Osteocyte (in vitro differentiated cells): ENCODE measurements at regions not wholly inside any gene's neighbourhood (a gene's known extent, or its start where the extent isn't known, plus 50 kb on each side); places are given as distances from the start of the nearest gene placed in this dataset.

Source experiments
- DNase-seq: peaks from one replicate; pipeline ENCODE4 v3.0.0; 2021; ENCODE audit warnings: mixed read lengths; ENCODE audit not compliant: unreplicated experiment; ENCODE audit errors: extremely low spot score
- H3K27ac Mint-ChIP-seq: one replicate; pipeline ENCODE4 v1.8.0; 2021; ENCODE audit warnings: mild to moderate bottlenecking, mixed read lengths; ENCODE audit not compliant: unreplicated experiment
- H3K27me3 Mint-ChIP-seq: one replicate; pipeline ENCODE4 v1.8.0; 2021; ENCODE audit warnings: mixed read lengths; ENCODE audit not compliant: unreplicated experiment
- H3K36me3 Mint-ChIP-seq: one replicate; pipeline ENCODE4 v1.8.0; 2021; ENCODE audit warnings: mixed read lengths; ENCODE audit not compliant: unreplicated experiment
- H3K4me1 Mint-ChIP-seq: one replicate; pipeline ENCODE4 v1.8.0; 2021; ENCODE audit warnings: mixed read lengths; ENCODE audit not compliant: unreplicated experiment
- H3K4me3 Mint-ChIP-seq: one replicate; pipeline ENCODE4 v1.8.0; 2021; ENCODE audit warnings: mild to moderate bottlenecking, moderate library complexity, mixed read lengths; ENCODE audit not compliant: unreplicated experiment
- H3K9me3 Mint-ChIP-seq: one replicate; pipeline ENCODE4 v1.8.0; 2021; ENCODE audit warnings: mixed read lengths; ENCODE audit not compliant: unreplicated experiment
- TF ChIP-seq, protein P1 (sequence below): fragments of 200-600 bp; sonication (generic); IDR thresholded peaks from 2 replicates; pipeline ENCODE4 v1.5.0; 2021; ENCODE audit warnings: antibody characterized with exemption, mild to moderate bottlenecking, moderate library complexity

- H3K9me3 Mint-ChIP-seq = no peaks in the 10 kb centered on the region
- peaks cover 6% of the 10 kb centered on the region for H3K36me3 Mint-ChIP-seq
- no peaks in the 10 kb centered on the region for H3K4me1 Mint-ChIP-seq
- H3K27me3 Mint-ChIP-seq = no peaks in the 10 kb centered on the region
- TF ChIP-seq, protein P1, sequence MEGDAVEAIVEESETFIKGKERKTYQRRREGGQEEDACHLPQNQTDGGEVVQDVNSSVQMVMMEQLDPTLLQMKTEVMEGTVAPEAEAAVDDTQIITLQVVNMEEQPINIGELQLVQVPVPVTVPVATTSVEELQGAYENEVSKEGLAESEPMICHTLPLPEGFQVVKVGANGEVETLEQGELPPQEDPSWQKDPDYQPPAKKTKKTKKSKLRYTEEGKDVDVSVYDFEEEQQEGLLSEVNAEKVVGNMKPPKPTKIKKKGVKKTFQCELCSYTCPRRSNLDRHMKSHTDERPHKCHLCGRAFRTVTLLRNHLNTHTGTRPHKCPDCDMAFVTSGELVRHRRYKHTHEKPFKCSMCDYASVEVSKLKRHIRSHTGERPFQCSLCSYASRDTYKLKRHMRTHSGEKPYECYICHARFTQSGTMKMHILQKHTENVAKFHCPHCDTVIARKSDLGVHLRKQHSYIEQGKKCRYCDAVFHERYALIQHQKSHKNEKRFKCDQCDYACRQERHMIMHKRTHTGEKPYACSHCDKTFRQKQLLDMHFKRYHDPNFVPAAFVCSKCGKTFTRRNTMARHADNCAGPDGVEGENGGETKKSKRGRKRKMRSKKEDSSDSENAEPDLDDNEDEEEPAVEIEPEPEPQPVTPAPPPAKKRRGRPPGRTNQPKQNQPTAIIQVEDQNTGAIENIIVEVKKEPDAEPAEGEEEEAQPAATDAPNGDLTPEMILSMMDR = no peak
- no peak overlapping the region for H3K4me3 Mint-ChIP-seq
- DNase-seq = no peak
- no peak overlapping the region for H3K27ac Mint-ChIP-seq
Observed at GRCh38 chr15:81848701-81849100, 197.1 kb downstream of the MEX3B start.

DNA sequence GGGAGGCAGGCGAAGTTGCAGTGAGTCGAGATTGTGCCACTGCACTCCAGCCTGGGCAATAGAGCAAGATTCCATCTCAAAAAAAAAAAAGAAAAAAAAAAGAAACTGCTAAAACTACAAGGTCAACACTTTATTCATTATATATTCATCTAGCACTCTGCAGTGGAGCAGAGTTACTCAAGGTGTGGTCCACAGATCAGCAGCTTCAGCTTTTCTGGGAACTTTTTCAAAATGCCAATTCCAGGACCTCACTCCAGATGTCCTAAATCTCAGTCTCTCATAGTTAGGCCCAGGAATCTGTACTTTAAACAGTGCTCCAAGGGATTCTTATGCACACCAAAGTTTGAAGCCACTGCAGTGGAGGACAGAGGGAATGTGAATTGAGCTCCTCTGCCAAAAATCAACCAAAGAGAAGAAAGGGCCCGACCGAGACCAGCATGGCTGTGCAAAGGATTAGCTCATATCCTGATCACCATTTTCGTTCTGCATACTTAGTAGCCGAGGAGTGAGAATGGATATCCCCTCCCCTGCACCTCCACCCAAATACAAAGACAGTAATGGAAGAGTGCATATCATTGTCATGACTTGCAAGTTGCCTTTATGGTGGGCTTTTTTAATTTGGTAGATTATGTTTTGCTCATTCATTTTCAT is 201.9 kb downstream of the MEX3B start:
- Mint-ChIP-seq H3K9me3 (no peaks in the 10 kb centered on the region), H3K27ac (no peak overlapping the region), H3K36me3 (peaks cover 4% of the 10 kb centered on the region), H3K4me1 (no peaks in the 10 kb centered on the region), H3K27me3 (no peaks in the 10 kb centered on the region), H3K4me3 (no peak overlapping the region)
- TF ChIP-seq, protein P1 = no peak
- DNase-seq = no peak

DNA sequence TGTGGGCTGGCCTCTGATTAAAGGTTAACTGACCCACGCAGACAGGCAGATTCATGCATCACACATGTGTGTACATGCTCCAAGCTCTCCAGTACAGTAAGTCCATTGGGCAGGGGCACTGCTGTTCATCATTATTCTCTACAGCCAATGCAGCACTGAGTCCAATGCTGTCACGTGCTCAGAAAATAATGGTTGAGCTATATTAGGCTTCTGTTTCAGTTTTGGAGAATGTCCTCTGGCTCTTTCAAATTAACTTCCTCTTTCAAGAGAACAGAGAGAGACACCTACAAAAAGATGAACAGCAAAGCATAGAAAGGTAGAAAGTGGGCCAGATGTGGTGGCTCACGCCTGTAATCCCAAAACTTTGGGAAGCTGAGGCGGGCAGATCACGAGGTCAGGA is 202.6 kb downstream of the MEX3B start:
- Mint-ChIP-seq H3K27me3 (no peaks in the 10 kb centered on the region), H3K27ac (no peak overlapping the region), H3K4me1 (no peaks in the 10 kb centered on the region), H3K36me3 (peaks cover 4% of the 10 kb centered on the region), H3K4me3 (no peak overlapping the region), H3K9me3 (no peaks in the 10 kb centered on the region)
- no peak for DNase-seq
- TF ChIP-seq, protein P1 = no peak

- Mint-ChIP-seq H3K36me3 (peaks cover 2% of the 10 kb centered on the region), H3K4me1 (peaks cover 4% of the 10 kb centered on the region), H3K27me3 (no peaks in the 10 kb centered on the region), H3K4me3 (no peak overlapping the region), H3K9me3 (no peaks in the 10 kb centered on the region), H3K27ac (no peak overlapping the region)
- TF ChIP-seq, protein P1 = no peak
- DNase-seq = no peak
Observed at GRCh38 chr15:81839387-81839786, 206.4 kb downstream of the MEX3B start.

GRCh38 chr15:81835731-81836130 is 210.1 kb downstream of the MEX3B start:
- Mint-ChIP-seq H3K9me3 (no peaks in the 10 kb centered on the region), H3K36me3 (no peaks in the 10 kb centered on the region), H3K27me3 (no peaks in the 10 kb centered on the region), H3K4me1 (peaks cover 4% of the 10 kb centered on the region), H3K4me3 (no peak overlapping the region), H3K27ac (no peak overlapping the region)
- no peak for DNase-seq
- TF ChIP-seq, protein P1 = no peak
